ENCODE measurements at regions not wholly inside any gene's neighbourhood (a gene's known extent, or its start where the extent isn't known, plus 50 kb on each side); places are given as distances from the start of the nearest gene placed in this dataset.
"Not testable (repeated sequence)": the region's sequence is repeated elsewhere in the genome, so short reads cannot be mapped to it uniquely, and the experiment has no call there.

- TF ChIP-seq CTCF (IDR thresholded peaks at IDR 0.05; ENCODE audit: low read depth, low read length): no peak
- H3K4me3 ChIP-seq (ENCODE audit: low read depth, low read length): no peak overlapping the region
Observed at GRCh38 chr1:60842304-60842703, 240.1 kb upstream of the NFIA start.

- no peak for TF ChIP-seq CTCF (IDR thresholded peaks at IDR 0.05; ENCODE audit: low read depth, low read length)
- H3K4me3 ChIP-seq (ENCODE audit: low read depth, low read length): no peak overlapping the region
Observed at GRCh38 chr1:60841116-60842046, 241.0 kb upstream of the NFIA start.

- not testable (repeated sequence) for H3K4me3 ChIP-seq (ENCODE audit: low read depth, low read length)
Observed at GRCh38 chr1:60840476-60840875, 241.9 kb upstream of the NFIA start.

- no peak for TF ChIP-seq CTCF (IDR thresholded peaks at IDR 0.05; ENCODE audit: low read depth, low read length)
- no peak overlapping the region for H3K4me3 ChIP-seq (ENCODE audit: low read depth, low read length)
Observed at GRCh38 chr1:60835649-60836048, 246.7 kb upstream of the NFIA start.

GRCh38 chr1:60833173-60833572 lies 249.2 kb upstream of the NFIA start:
- no peak overlapping the region for H3K4me3 ChIP-seq (ENCODE audit: low read depth, low read length)

GRCh38 chr1:60832367-60832766 lies 250.0 kb upstream of the NFIA start:
- no peak overlapping the region for H3K4me3 ChIP-seq (ENCODE audit: low read depth, low read length)
- no peak for TF ChIP-seq CTCF (IDR thresholded peaks at IDR 0.05; ENCODE audit: low read depth, low read length)

More at GRCh38 chr1:60833173-60833572, 249.2 kb upstream of the NFIA start:
- no peak for TF ChIP-seq CTCF (IDR thresholded peaks at IDR 0.05; ENCODE audit: low read depth, low read length)

GRCh38 chr1:60831780-60832179 lies 250.6 kb upstream of the NFIA start:
- no peak overlapping the region for H3K4me3 ChIP-seq (ENCODE audit: low read depth, low read length)
- TF ChIP-seq CTCF (IDR thresholded peaks at IDR 0.05; ENCODE audit: low read depth, low read length): no peak
